ENCODE measurements at regions not wholly inside any gene's neighbourhood (a gene's known extent, or its start where the extent isn't known, plus 50 kb on each side); places are given as distances from the start of the nearest gene placed in this dataset.

- DNase-seq (ENCODE audit: low read depth) = peak; percentile 12
- H3K4me3 ChIP-seq (ENCODE audit: low read depth, low read length) = no peak overlapping the region
- TF ChIP-seq POLR2A (IDR thresholded peaks at IDR 0.05; ENCODE audit: extremely low read depth, insufficient read length) (no peak), CTCF (IDR thresholded peaks at IDR 0.05; ENCODE audit: low read depth, low read length) (no peak), MAX (IDR thresholded peaks at IDR 0.05; ENCODE audit: low read depth, low read length) (no peak), MYC (IDR thresholded peaks at IDR 0.05; ENCODE audit: low read depth, low read length) (no peak)
Measured at GRCh38 chr1:106727171-106727570, 329.3 kb upstream of the PRMT6 start.

- H3K4me3 ChIP-seq (ENCODE audit: low read depth, low read length) = no peak overlapping the region
- no peak for DNase-seq (ENCODE audit: low read depth)
- TF ChIP-seq CTCF (IDR thresholded peaks at IDR 0.05; ENCODE audit: low read depth, low read length) (no peak), MAX (IDR thresholded peaks at IDR 0.05; ENCODE audit: low read depth, low read length) (no peak), MYC (IDR thresholded peaks at IDR 0.05; ENCODE audit: low read depth, low read length) (no peak), POLR2A (IDR thresholded peaks at IDR 0.05; ENCODE audit: extremely low read depth, insufficient read length) (no peak)
Measured at GRCh38 chr1:106746448-106747085, 309.9 kb upstream of the PRMT6 start.

GRCh38 chr1:106747232-106747631, 309.2 kb upstream of the PRMT6 start:
- DNase-seq (ENCODE audit: low read depth) = no peak
- no peak overlapping the region for H3K4me3 ChIP-seq (ENCODE audit: low read depth, low read length)
- TF ChIP-seq POLR2A (IDR thresholded peaks at IDR 0.05; ENCODE audit: extremely low read depth, insufficient read length) (no peak), CTCF (IDR thresholded peaks at IDR 0.05; ENCODE audit: low read depth, low read length) (no peak), MYC (IDR thresholded peaks at IDR 0.05; ENCODE audit: low read depth, low read length) (no peak), MAX (IDR thresholded peaks at IDR 0.05; ENCODE audit: low read depth, low read length) (no peak)

- TF ChIP-seq MYC (IDR thresholded peaks at IDR 0.05; ENCODE audit: low read depth, low read length) (no peak), POLR2A (IDR thresholded peaks at IDR 0.05; ENCODE audit: extremely low read depth, insufficient read length) (no peak), MAX (IDR thresholded peaks at IDR 0.05; ENCODE audit: low read depth, low read length) (no peak), CTCF (IDR thresholded peaks at IDR 0.05; ENCODE audit: low read depth, low read length) (no peak)
- no peak overlapping the region for H3K4me3 ChIP-seq (ENCODE audit: low read depth, low read length)
- no peak for DNase-seq (ENCODE audit: low read depth)
Measured at GRCh38 chr1:106747791-106748190, 308.7 kb upstream of the PRMT6 start.

GRCh38 chr1:106748606-106749005, 307.9 kb upstream of the PRMT6 start:
- H3K4me3 ChIP-seq (ENCODE audit: low read depth, low read length) = no peak overlapping the region
- TF ChIP-seq MAX (IDR thresholded peaks at IDR 0.05; ENCODE audit: low read depth, low read length) = no peak
- no peak for TF ChIP-seq POLR2A (IDR thresholded peaks at IDR 0.05; ENCODE audit: extremely low read depth, insufficient read length)
- TF ChIP-seq MYC (IDR thresholded peaks at IDR 0.05; ENCODE audit: low read depth, low read length) = no peak
- no peak for TF ChIP-seq CTCF (IDR thresholded peaks at IDR 0.05; ENCODE audit: low read depth, low read length)
- DNase-seq (ENCODE audit: low read depth) = no peak
